ENCODE measurements at regions not wholly inside any gene's neighbourhood (a gene's known extent, or its start where the extent isn't known, plus 50 kb on each side); places are given as distances from the start of the nearest gene placed in this dataset.

- peaks cover 13% of the 10 kb centered on the region for H3K27me3 Mint-ChIP-seq
- no peak overlapping the region for H3K4me3 Mint-ChIP-seq
- H3K9me3 Mint-ChIP-seq = no peaks in the 10 kb centered on the region
- DNase-seq = no peak
- no peaks in the 10 kb centered on the region for H3K36me3 Mint-ChIP-seq
- intact Hi-C loops (cut with micrococcal nuclease) = no loop called here
- CTCF ChIA-PET = no interaction called here
- no peaks in the 10 kb centered on the region for H3K4me1 Mint-ChIP-seq (ENCODE audit: low read depth)
- POLR2A ChIA-PET = no interaction called here
- H3K27ac Mint-ChIP-seq = no peak overlapping the region
Measured at GRCh38 chr4:1494416-1495315, 88.4 kb upstream of the NKX1-1 start.

- H3K9me3 Mint-ChIP-seq = no peaks in the 10 kb centered on the region
- H3K27ac Mint-ChIP-seq = no peak overlapping the region
- no peaks in the 10 kb centered on the region for H3K4me1 Mint-ChIP-seq (ENCODE audit: low read depth)
- POLR2A ChIA-PET = no interaction called here
- no peaks in the 10 kb centered on the region for H3K36me3 Mint-ChIP-seq
- intact Hi-C loops (cut with micrococcal nuclease) = no loop called here
- CTCF ChIA-PET = interaction anchor here (0.6 kb wide), 1 partner anchor 106 kb away, joined by 4 read pairs; no protein-coding TSS in a partner anchor
- H3K4me3 Mint-ChIP-seq = no peak overlapping the region
- H3K27me3 Mint-ChIP-seq = peaks cover 15% of the 10 kb centered on the region
- no peak for DNase-seq
Measured at GRCh38 chr4:1493540-1494287, 87.5 kb upstream of the NKX1-1 start.

GRCh38 chr4:1492651-1493539 lies 86.7 kb upstream of the NKX1-1 start:
- no peak for DNase-seq
- CTCF ChIA-PET = interaction anchor here (0.6 kb wide), 1 partner anchor 105 kb away, joined by 4 read pairs; no protein-coding TSS in a partner anchor

GRCh38 chr4:1492142-1492457 lies 85.9 kb upstream of the NKX1-1 start:
- H3K27ac Mint-ChIP-seq = no peak overlapping the region
- H3K36me3 Mint-ChIP-seq = no peaks in the 10 kb centered on the region
- no peak for DNase-seq
- peaks cover 16% of the 10 kb centered on the region for H3K27me3 Mint-ChIP-seq
- no peaks in the 10 kb centered on the region for H3K4me1 Mint-ChIP-seq (ENCODE audit: low read depth)
- H3K4me3 Mint-ChIP-seq = no peak overlapping the region
- ChIA-PET POLR2A (no interaction called here), CTCF (no interaction called here)
- intact Hi-C loops (cut with micrococcal nuclease) = no loop called here
- H3K9me3 Mint-ChIP-seq = peaks cover 4% of the 10 kb centered on the region

More at GRCh38 chr4:1492651-1493539, 86.7 kb upstream of the NKX1-1 start:
- no peaks in the 10 kb centered on the region for H3K4me1 Mint-ChIP-seq (ENCODE audit: low read depth)
- H3K4me3 Mint-ChIP-seq = no peak overlapping the region
- H3K27me3 Mint-ChIP-seq = peaks cover 15% of the 10 kb centered on the region
- no peaks in the 10 kb centered on the region for H3K36me3 Mint-ChIP-seq
- H3K9me3 Mint-ChIP-seq = no peaks in the 10 kb centered on the region
- no peak overlapping the region for H3K27ac Mint-ChIP-seq
- POLR2A ChIA-PET = no interaction called here
- intact Hi-C loops (cut with micrococcal nuclease) = no loop called here

- Mint-ChIP-seq H3K27me3 (peaks cover 16% of the 10 kb centered on the region), H3K4me1 (ENCODE audit: low read depth) (no peaks in the 10 kb centered on the region), H3K9me3 (peaks cover 6% of the 10 kb centered on the region), H3K36me3 (peaks cover under 1% of the 10 kb centered on the region), H3K4me3 (no peak overlapping the region), H3K27ac (no peak overlapping the region)
- ChIA-PET CTCF (no interaction called here), POLR2A (no interaction called here)
- intact Hi-C loops (cut with micrococcal nuclease) = no loop called here
- no peak for DNase-seq
Measured at GRCh38 chr4:1491328-1492141, 85.3 kb upstream of the NKX1-1 start.

- no peak for DNase-seq
- Mint-ChIP-seq H3K4me1 (ENCODE audit: low read depth) (no peaks in the 10 kb centered on the region), H3K9me3 (peaks cover 14% of the 10 kb centered on the region), H3K27me3 (peaks cover 16% of the 10 kb centered on the region), H3K4me3 (no peak overlapping the region), H3K27ac (no peak overlapping the region), H3K36me3 (peaks cover 6% of the 10 kb centered on the region)
- ChIA-PET POLR2A (no interaction called here), CTCF (no interaction called here)
- intact Hi-C loops (cut with micrococcal nuclease) = no loop called here
Measured at GRCh38 chr4:1490654-1491327, 84.5 kb upstream of the NKX1-1 start.

- peaks cover 10% of the 10 kb centered on the region for H3K36me3 Mint-ChIP-seq
- peaks cover 19% of the 10 kb centered on the region for H3K9me3 Mint-ChIP-seq
- no peak overlapping the region for H3K27ac Mint-ChIP-seq
- ChIA-PET CTCF (interaction anchor here (0.9 kb wide), 1 partner anchor 139 kb away, joined by 3 read pairs; no protein-coding TSS in a partner anchor), POLR2A (no interaction called here)
- DNase-seq = no peak
- H3K4me1 Mint-ChIP-seq (ENCODE audit: low read depth) = no peaks in the 10 kb centered on the region
- H3K4me3 Mint-ChIP-seq = no peak overlapping the region
- intact Hi-C loops (cut with micrococcal nuclease) = no loop called here
- peaks cover 17% of the 10 kb centered on the region for H3K27me3 Mint-ChIP-seq
Measured at GRCh38 chr4:1490011-1490653, 83.9 kb upstream of the NKX1-1 start.

- peaks cover 23% of the 10 kb centered on the region for H3K9me3 Mint-ChIP-seq
- H3K27ac Mint-ChIP-seq = no peak overlapping the region
- peaks cover 12% of the 10 kb centered on the region for H3K36me3 Mint-ChIP-seq
- no peaks in the 10 kb centered on the region for H3K4me1 Mint-ChIP-seq (ENCODE audit: low read depth)
- no peak for DNase-seq
- intact Hi-C loops (cut with micrococcal nuclease) = no loop called here
- ChIA-PET CTCF (interaction anchor here (0.9 kb wide), 1 partner anchor 140 kb away, joined by 3 read pairs; no protein-coding TSS in a partner anchor), POLR2A (no interaction called here)
- H3K27me3 Mint-ChIP-seq = peaks cover 19% of the 10 kb centered on the region
- H3K4me3 Mint-ChIP-seq = no peak overlapping the region
Measured at GRCh38 chr4:1489639-1489995, 83.4 kb upstream of the NKX1-1 start.

GRCh38 chr4:1488831-1489638 lies 82.8 kb upstream of the NKX1-1 start:
- no peaks in the 10 kb centered on the region for H3K4me1 Mint-ChIP-seq (ENCODE audit: low read depth)
- intact Hi-C loops (cut with micrococcal nuclease) = no loop called here
- POLR2A ChIA-PET = no interaction called here
- no peak overlapping the region for H3K27ac Mint-ChIP-seq
- no peak overlapping the region for H3K4me3 Mint-ChIP-seq
- CTCF ChIA-PET = interaction anchor here (0.9 kb wide), 1 partner anchor 140 kb away, joined by 3 read pairs; no protein-coding TSS in a partner anchor
- H3K27me3 Mint-ChIP-seq = peaks cover 15% of the 10 kb centered on the region
- peaks cover 13% of the 10 kb centered on the region for H3K36me3 Mint-ChIP-seq
- no peak for DNase-seq
- peaks cover 25% of the 10 kb centered on the region for H3K9me3 Mint-ChIP-seq

- intact Hi-C loops (cut with micrococcal nuclease) = no loop called here
- H3K27ac Mint-ChIP-seq = no peak overlapping the region
- H3K27me3 Mint-ChIP-seq = peaks cover 13% of the 10 kb centered on the region
- CTCF ChIA-PET = no interaction called here
- H3K4me3 Mint-ChIP-seq = no peak overlapping the region
- no peak for DNase-seq
- no peaks in the 10 kb centered on the region for H3K4me1 Mint-ChIP-seq (ENCODE audit: low read depth)
- H3K9me3 Mint-ChIP-seq = peaks cover 25% of the 10 kb centered on the region
- H3K36me3 Mint-ChIP-seq = peaks cover 13% of the 10 kb centered on the region
- POLR2A ChIA-PET = no interaction called here
Measured at GRCh38 chr4:1488357-1488756, 82.1 kb upstream of the NKX1-1 start.

Measured in activated CD4-positive, alpha-beta memory T cell treated with anti-CD3 and anti-CD28 coated beads for 36 hours (primary cell).